WTC11 (cell line): ENCODE measurements at regions not wholly inside any gene's neighbourhood (a gene's known extent, or its start where the extent isn't known, plus 50 kb on each side); places are given as distances from the start of the nearest gene placed in this dataset.

ENCODE experiments used
- ATAC-seq: fragments of 200-7000 bp; cut with Tn5 transposase; 2 replicates; pipeline ENCODE4 v1.10.0; 2021; ENCODE audit warnings: mild to moderate bottlenecking, moderate library complexity
- CTCF ChIA-PET: fragments of 300-600 bp; sonication (Branson Sonifier 250); formaldehyde crosslinking; loops from one replicate; lab custom pipeline; 2021; ENCODE audit warnings: antibody characterized with exemption; lab: Charles Lee
- POLR2A ChIA-PET: fragments of 350-600 bp; sonication (Branson Sonifier 250); formaldehyde crosslinking; loops from one replicate; lab custom pipeline; 2021; ENCODE audit warnings: antibody characterized with exemption; lab: Charles Lee
- DNase-seq: peaks from one replicate; pipeline ENCODE4 v3.0.0; 2021; ENCODE audit warnings: low spot score
- H3K27ac Mint-ChIP-seq: 2 replicates; pipeline ENCODE4 v1.8.0; 2021; ENCODE audit warnings: mixed read lengths
- H3K27me3 Mint-ChIP-seq: 2 replicates; pipeline ENCODE4 v1.8.0; 2021; ENCODE audit warnings: low read depth, mild to moderate bottlenecking, moderate library complexity, mixed read lengths
- H3K36me3 Mint-ChIP-seq: 2 replicates; pipeline ENCODE4 v1.8.0; 2021; ENCODE audit warnings: mixed read lengths
- H3K4me1 Mint-ChIP-seq: 2 replicates; pipeline ENCODE4 v1.8.0; 2022; ENCODE audit warnings: mixed read lengths
- H3K4me3 Mint-ChIP-seq: 2 replicates; pipeline ENCODE4 v1.8.0; 2021; ENCODE audit warnings: mild to moderate bottlenecking, moderate library complexity, mixed read lengths
- H3K9me3 Mint-ChIP-seq: 2 replicates; pipeline ENCODE4 v1.8.0; 2021; ENCODE audit warnings: mixed read lengths
- ATF6 ChIP-seq: sonication (generic); formaldehyde crosslinking; IDR thresholded peaks from 2 replicates; pipeline ENCODE4 v1.8.1; 2023; ENCODE audit warnings: mild to moderate bottlenecking, missing genetic modification reagents
- CREB1 ChIP-seq: sonication (generic); formaldehyde crosslinking; IDR thresholded peaks from 2 replicates; pipeline ENCODE4 v1.8.0; 2023; ENCODE audit warnings: mild to moderate bottlenecking, missing genetic modification reagents
- CREM ChIP-seq: sonication (generic); formaldehyde crosslinking; IDR thresholded peaks from 2 replicates; pipeline ENCODE4 v1.8.1; 2022; ENCODE audit warnings: mild to moderate bottlenecking, missing genetic modification reagents, moderate library complexity
- E2F1 ChIP-seq: sonication (generic); formaldehyde crosslinking; IDR thresholded peaks from 2 replicates; pipeline ENCODE4 v1.8.0; 2022; ENCODE audit warnings: mild to moderate bottlenecking, missing genetic modification reagents
- E2F5 ChIP-seq: sonication (generic); formaldehyde crosslinking; IDR thresholded peaks from 2 replicates; pipeline ENCODE4 v1.8.1; 2022; ENCODE audit warnings: mild to moderate bottlenecking, moderate library complexity, missing genetic modification reagents
- EMX1 ChIP-seq: fragments of 250-450 bp; sonication (Bioruptor Pico); IDR thresholded peaks from 2 replicates; pipeline ENCODE4 v1.8.0; 2021; ENCODE audit warnings: mild to moderate bottlenecking
- FOXJ3 ChIP-seq: sonication (generic); formaldehyde crosslinking; IDR thresholded peaks from 2 replicates; pipeline ENCODE4 v1.9.0; 2021; ENCODE audit warnings: missing genetic modification reagents, mild to moderate bottlenecking, borderline replicate concordance
- GABPB1 ChIP-seq: sonication (generic); formaldehyde crosslinking; IDR thresholded peaks from 2 replicates; pipeline ENCODE4 v1.8.1; 2023; ENCODE audit warnings: mild to moderate bottlenecking, missing genetic modification reagents
- GTF2I ChIP-seq: fragments of 250-450 bp; sonication (Bioruptor Pico); conservative IDR thresholded peaks from 2 replicates; pipeline ENCODE4 v1.4.0; 2021; ENCODE audit warnings: mild to moderate bottlenecking
- HMGA2 ChIP-seq: fragments of 250-450 bp; sonication (Bioruptor Pico); IDR thresholded peaks from 2 replicates; pipeline ENCODE4 v1.4.0; 2021; ENCODE audit warnings: mild to moderate bottlenecking, moderate library complexity
- JAZF1 ChIP-seq: fragments of 250-450 bp; sonication (Bioruptor Pico); IDR thresholded peaks from 2 replicates; pipeline ENCODE4 v1.9.0; 2021; ENCODE audit warnings: moderate library complexity, mild to moderate bottlenecking, inconsistent platforms
- KAT7 ChIP-seq: sonication (generic); formaldehyde crosslinking; IDR thresholded peaks from 2 replicates; pipeline ENCODE4 v1.8.1; 2023; ENCODE audit warnings: missing genetic modification reagents, mild to moderate bottlenecking, borderline replicate concordance
- MXD4 ChIP-seq: fragments of 250-450 bp; sonication (Bioruptor Pico); IDR thresholded peaks from 2 replicates; pipeline ENCODE4 v1.8.0; 2021; ENCODE audit warnings: mild to moderate bottlenecking, moderate library complexity, borderline replicate concordance
- NFYB ChIP-seq: sonication (generic); formaldehyde crosslinking; conservative IDR thresholded peaks from 2 replicates; pipeline ENCODE4 v1.8.0; 2022; ENCODE audit warnings: low read depth, missing genetic modification reagents
- NR3C1 ChIP-seq: sonication (generic); formaldehyde crosslinking; conservative IDR thresholded peaks from 2 replicates; pipeline ENCODE4 v1.8.1; 2023; ENCODE audit warnings: low read depth, mild to moderate bottlenecking, missing genetic modification reagents
- RORB ChIP-seq: fragments of 250-450 bp; sonication (Bioruptor Pico); IDR thresholded peaks from 2 replicates; pipeline ENCODE4 v1.9.0; 2021; ENCODE audit warnings: mild to moderate bottlenecking
- SOX15 ChIP-seq: fragments of 250-450 bp; sonication (Bioruptor Pico); IDR thresholded peaks from 2 replicates; pipeline ENCODE4 v1.9.0; 2021; ENCODE audit warnings: mild to moderate bottlenecking
- TEAD1 ChIP-seq: sonication (generic); formaldehyde crosslinking; IDR thresholded peaks from 2 replicates; pipeline ENCODE4 v1.8.0; 2022; ENCODE audit warnings: mild to moderate bottlenecking, missing genetic modification reagents
- USF2 ChIP-seq: sonication (generic); formaldehyde crosslinking; IDR thresholded peaks from 2 replicates; pipeline ENCODE4 v1.8.1; 2023; ENCODE audit warnings: mild to moderate bottlenecking, missing genetic modification reagents, moderate library complexity
- ZBTB43 ChIP-seq: sonication (generic); formaldehyde crosslinking; IDR thresholded peaks from 2 replicates; pipeline ENCODE4 v1.8.1; 2023; ENCODE audit warnings: mild to moderate bottlenecking, missing genetic modification reagents
- ZNF425 ChIP-seq: fragments of 250-450 bp; sonication (Bioruptor Pico); conservative IDR thresholded peaks from 2 replicates; pipeline ENCODE4 v1.9.0; 2021; ENCODE audit warnings: mild to moderate bottlenecking

- ChIA-PET CTCF (no interaction called here), POLR2A (no interaction called here)
- ATAC-seq, result no peak
These were observed 58.0 kb upstream of the CELF2 start for GRCh38 chr10:10959666-10960065.

GRCh38 chr10:10960534-10960933, 57.1 kb upstream of the CELF2 start:
- CTCF ChIA-PET, result no interaction called here
- Mint-ChIP-seq H3K4me1 (peaks cover under 1% of the 10 kb centered on the region; the same call in 1 of the 2 replicates), H3K4me3 (no peak overlapping the region)
- TF ChIP-seq EMX1 (CRISPR knock-in tag), result no peak
- no peak for TF ChIP-seq CREM (CRISPR knock-in tag)
- TF ChIP-seq TEAD1 (CRISPR knock-in tag), result no peak
- TF ChIP-seq JAZF1 (CRISPR knock-in tag), result no peak
- TF ChIP-seq HMGA2 (CRISPR knock-in tag), result no peak
- no peak for TF ChIP-seq KAT7 (CRISPR knock-in tag)
- TF ChIP-seq E2F5 (CRISPR knock-in tag), result no peak
- TF ChIP-seq SOX15, result no peak
- TF ChIP-seq E2F1 (CRISPR knock-in tag), result no peak
- TF ChIP-seq ZNF425 (CRISPR knock-in tag), result no peak
- TF ChIP-seq CREB1 (CRISPR knock-in tag), result no peak
- TF ChIP-seq RORB (CRISPR knock-in tag), result no peak

More at GRCh38 chr10:10959666-10960065, 58.0 kb upstream of the CELF2 start:
- Mint-ChIP-seq H3K27me3 (no peaks in the 10 kb centered on the region), H3K4me1 (peaks cover 6% of the 10 kb centered on the region; the same call in 1 of the 2 replicates), H3K9me3 (no peaks in the 10 kb centered on the region; the same call in 1 of the 2 replicates), H3K4me3 (no peak overlapping the region), H3K27ac (no peak overlapping the region), H3K36me3 (no peaks in the 10 kb centered on the region)
- no peak for DNase-seq
- no peak for TF ChIP-seq ZBTB43 (CRISPR knock-in tag)
- no peak for TF ChIP-seq NFYB (CRISPR knock-in tag)
- no peak for TF ChIP-seq GTF2I
- TF ChIP-seq ATF6 (CRISPR knock-in tag), result no peak
- no peak for TF ChIP-seq MXD4 (CRISPR knock-in tag)
- TF ChIP-seq GABPB1 (CRISPR knock-in tag), result no peak
- no peak for TF ChIP-seq KAT7 (CRISPR knock-in tag)
- TF ChIP-seq NR3C1 (CRISPR knock-in tag), result no peak
- TF ChIP-seq ZNF425 (CRISPR knock-in tag), result no peak
- TF ChIP-seq FOXJ3, result no peak
- no peak for TF ChIP-seq USF2 (CRISPR knock-in tag)

More at GRCh38 chr10:10960534-10960933, 57.1 kb upstream of the CELF2 start:
- Mint-ChIP-seq H3K9me3 (no peaks in the 10 kb centered on the region; the same call in 1 of the 2 replicates), H3K27ac (no peak overlapping the region), H3K36me3 (no peaks in the 10 kb centered on the region), H3K27me3 (no peaks in the 10 kb centered on the region)
- POLR2A ChIA-PET, result no interaction called here
- DNase-seq, result no peak
- ATAC-seq, result no peak
